Skeletal muscle tissue (tissue), 3 donors: ENCODE measurements at regions not wholly inside any gene's neighbourhood (a gene's known extent, or its start where the extent isn't known, plus 50 kb on each side); places are given as distances from the start of the nearest gene placed in this dataset.

Source experiments
- H3K27ac ChIP-seq: one replicate; pipeline ENCODE4 v1.7.0; 2013; ENCODE audit warnings: mild to moderate bottlenecking, low read depth, low read length, inconsistent platforms
- H3K27me3 ChIP-seq, 3 donors: one replicate each; pipeline ENCODE4 v1.7.0; 2013; ENCODE audit warnings: low read length in 3 of 3; ENCODE audit not compliant: control insufficient read depth in 3 of 3, insufficient read depth in 3 of 3
- H3K36me3 ChIP-seq, 3 donors: one replicate each; pipeline ENCODE4 v1.7.0; 2013; ENCODE audit warnings: low read length in 3 of 3; ENCODE audit not compliant: control insufficient read depth in 3 of 3, insufficient read depth in 3 of 3
- H3K4me1 ChIP-seq, 3 donors: one replicate each; pipeline ENCODE4 v1.7.0; 2013; ENCODE audit warnings: low read length in 3 of 3, mild to moderate bottlenecking in 3 of 3; ENCODE audit not compliant: control insufficient read depth in 3 of 3, insufficient read depth in 3 of 3
- H3K4me3 ChIP-seq, 3 donors: one replicate each; pipeline ENCODE4 v1.7.0; 2013; ENCODE audit warnings: low read length in 3 of 3
- H3K9ac ChIP-seq, 3 donors: one replicate each; pipeline ENCODE4 v1.7.0; 2013; ENCODE audit warnings: low read length in 3 of 3, mild to moderate bottlenecking in 3 of 3, moderate library complexity in 2 of 3, low read depth in 1 of 3
- H3K9me3 ChIP-seq, 3 donors: one replicate each; pipeline ENCODE4 v1.7.0; 2013; ENCODE audit warnings: low read length in 3 of 3; ENCODE audit not compliant: control insufficient read depth in 3 of 3
- donor health status: Osteomylitis.

- Histone ChIP-seq H3K9me3 (no peaks in the 10 kb centered on the region), H3K9ac (peak overlapping the region; percentile 47 to 55 (median 55)), H3K4me3 (no peak overlapping the region), H3K27ac (peak overlapping the region; percentile 91), H3K27me3 (no peaks in the 10 kb centered on the region), H3K36me3 (no peaks in the 10 kb centered on the region), H3K4me1 (peaks cover 25 to 29% (median 26%) of the 10 kb centered on the region in 3 donors)
Observed at GRCh38 chr1:221117548-221117951, 238.3 kb downstream of the HLX start.

GRCh38 chr1:221118176-221118937 lies 239.1 kb downstream of the HLX start:
- Histone ChIP-seq H3K4me3 (peak overlapping the region in 1 of 3 donors; percentile 33), H3K9ac (peak overlapping the region; percentile 36 to 55 (median 47))

DNA sequence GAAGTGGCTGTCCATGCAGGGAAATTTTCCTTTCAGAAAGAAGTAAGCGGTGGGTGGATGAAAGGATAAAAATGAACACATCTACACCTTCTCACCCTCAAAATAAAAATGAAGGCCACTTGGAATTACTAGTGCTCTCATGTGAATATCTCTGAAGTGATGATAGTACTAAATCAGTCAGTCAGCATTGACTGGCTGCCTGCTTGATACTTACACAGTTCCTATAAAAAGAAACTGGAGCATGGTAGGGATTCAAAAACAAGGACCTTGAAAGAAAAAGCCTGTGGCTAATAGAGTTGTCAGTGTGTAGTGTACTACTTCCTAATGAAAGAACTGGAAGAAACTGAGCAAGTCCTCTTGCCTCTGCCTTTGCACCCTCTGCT lies 239.7 kb downstream of the HLX start:
- Histone ChIP-seq H3K27ac (peak overlapping the region; percentile 91), H3K9me3 (no peaks in the 10 kb centered on the region), H3K9ac (peak overlapping the region in 2 of 3 donors; percentile 36 to 47), H3K27me3 (no peaks in the 10 kb centered on the region), H3K36me3 (no peaks in the 10 kb centered on the region), H3K4me1 (peaks cover 25 to 29% (median 26%) of the 10 kb centered on the region in 3 donors), H3K4me3 (no peak overlapping the region)

More at GRCh38 chr1:221118176-221118937, 239.1 kb downstream of the HLX start:
- no peaks in the 10 kb centered on the region for H3K27me3 ChIP-seq
- H3K4me1 ChIP-seq: peaks cover 25 to 29% (median 26%) of the 10 kb centered on the region in 3 donors
- no peaks in the 10 kb centered on the region for H3K36me3 ChIP-seq
- no peaks in the 10 kb centered on the region for H3K9me3 ChIP-seq
- H3K27ac ChIP-seq: peak overlapping the region; percentile 91

DNA sequence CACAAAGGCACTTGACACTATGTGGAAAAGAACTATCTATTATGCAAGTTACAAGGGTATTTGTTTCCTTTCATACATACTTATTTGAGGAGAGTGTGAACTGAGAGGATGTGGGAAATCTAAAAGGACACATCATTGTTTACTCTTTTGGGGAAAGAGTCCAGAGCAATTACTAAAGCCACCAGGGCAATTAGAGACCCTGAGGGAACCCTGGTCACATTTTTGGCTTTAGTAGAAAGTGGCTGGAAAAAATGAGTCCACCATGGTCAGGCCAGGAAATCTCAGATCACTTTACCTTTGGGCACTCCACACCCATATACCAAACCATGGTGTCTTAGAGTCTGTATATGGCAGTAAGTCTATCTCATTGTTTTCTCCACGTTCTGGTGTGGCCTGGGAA lies 243.3 kb downstream of the HLX start:
- Histone ChIP-seq H3K4me1 (peaks cover 17 to 18% (median 18%) of the 10 kb centered on the region in 3 donors), H3K36me3 (no peaks in the 10 kb centered on the region), H3K27me3 (no peaks in the 10 kb centered on the region), H3K9me3 (no peaks in the 10 kb centered on the region), H3K27ac (no peak overlapping the region), H3K9ac (no peak overlapping the region), H3K4me3 (no peak overlapping the region)

DNA sequence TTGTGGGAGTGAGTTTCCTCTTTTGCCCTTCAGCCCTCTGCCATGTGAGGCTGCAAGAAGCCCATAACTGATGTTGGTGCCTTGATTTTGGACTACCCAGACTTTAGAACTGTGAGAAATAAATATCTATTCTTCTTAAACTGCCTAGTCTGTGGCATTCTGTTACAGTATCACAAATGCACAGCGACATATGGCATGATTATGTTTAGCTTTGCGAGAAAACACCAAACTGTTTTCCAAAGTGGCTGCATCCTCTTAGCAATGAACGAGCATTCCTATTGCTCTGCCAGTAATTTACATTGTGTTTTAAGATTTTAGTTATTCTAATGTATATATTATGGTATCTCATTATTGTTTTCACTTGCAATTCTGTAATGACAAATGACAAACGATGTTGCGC lies 246.7 kb downstream of the HLX start:
- Histone ChIP-seq H3K4me1 (no peaks in the 10 kb centered on the region), H3K4me3 (no peak overlapping the region), H3K27ac (no peak overlapping the region), H3K27me3 (no peaks in the 10 kb centered on the region), H3K9me3 (no peaks in the 10 kb centered on the region), H3K9ac (no peak overlapping the region), H3K36me3 (no peaks in the 10 kb centered on the region)

DNA sequence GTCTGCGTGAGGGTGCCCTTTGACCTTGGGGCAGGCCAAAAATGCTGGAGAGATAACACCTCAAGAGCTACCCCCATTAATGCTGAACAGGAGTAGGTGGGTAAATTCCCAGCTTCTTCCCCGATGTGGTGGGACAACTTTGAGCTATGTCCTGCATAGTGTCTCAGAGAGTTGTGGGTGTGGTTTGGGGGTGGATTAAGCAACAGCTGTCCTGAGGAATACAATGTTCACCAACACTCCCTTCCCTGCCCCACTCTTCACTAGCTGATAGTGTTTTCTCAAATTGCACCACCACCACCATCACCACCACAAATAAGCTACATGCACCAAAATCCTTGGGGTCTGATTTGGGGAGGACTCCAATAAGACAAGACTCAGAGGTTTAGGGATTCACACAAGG lies 258.4 kb downstream of the HLX start:
- Histone ChIP-seq H3K4me1 (no peaks in the 10 kb centered on the region), H3K9ac (no peak overlapping the region)

DNA sequence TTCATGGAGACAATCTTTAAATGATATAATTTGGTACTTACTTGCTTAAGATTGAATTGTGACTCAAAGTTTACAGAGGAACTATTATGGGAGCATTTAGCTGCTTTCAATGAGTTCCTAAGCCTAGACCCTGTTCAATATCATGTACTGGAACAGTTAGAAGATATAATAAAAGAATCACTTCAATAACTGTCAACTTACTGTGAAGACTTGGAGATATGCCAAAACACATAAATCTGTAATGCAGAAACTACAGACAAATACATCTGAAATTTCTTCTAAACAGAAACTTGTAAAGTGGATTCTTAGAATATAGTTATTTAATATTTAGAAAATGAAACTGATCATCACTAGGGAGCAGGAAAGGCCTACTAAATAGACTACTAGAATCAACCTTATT lies 259.3 kb downstream of the HLX start:
- Histone ChIP-seq H3K27me3 (no peaks in the 10 kb centered on the region), H3K9ac (no peak overlapping the region)

More for the DNA sequence above, 258.4 kb downstream of the HLX start:
- H3K9me3 ChIP-seq: no peaks in the 10 kb centered on the region
- no peak overlapping the region for H3K4me3 ChIP-seq
- H3K27me3 ChIP-seq: no peaks in the 10 kb centered on the region
- no peaks in the 10 kb centered on the region for H3K36me3 ChIP-seq
- no peak overlapping the region for H3K27ac ChIP-seq

GRCh38 chr1:221139991-221140390 lies 260.7 kb downstream of the HLX start:
- Histone ChIP-seq H3K27me3 (no peaks in the 10 kb centered on the region), H3K4me1 (no peaks in the 10 kb centered on the region), H3K36me3 (no peaks in the 10 kb centered on the region), H3K9me3 (no peaks in the 10 kb centered on the region), H3K9ac (no peak overlapping the region), H3K27ac (no peak overlapping the region), H3K4me3 (no peak overlapping the region)

More for the DNA sequence above, 259.3 kb downstream of the HLX start:
- H3K36me3 ChIP-seq: no peaks in the 10 kb centered on the region
- no peak overlapping the region for H3K4me3 ChIP-seq
- H3K4me1 ChIP-seq: no peaks in the 10 kb centered on the region
- no peaks in the 10 kb centered on the region for H3K9me3 ChIP-seq
- no peak overlapping the region for H3K27ac ChIP-seq

GRCh38 chr1:221141096-221141495 lies 261.9 kb downstream of the HLX start:
- no peaks in the 10 kb centered on the region for H3K9me3 ChIP-seq
- H3K36me3 ChIP-seq: no peaks in the 10 kb centered on the region

DNA sequence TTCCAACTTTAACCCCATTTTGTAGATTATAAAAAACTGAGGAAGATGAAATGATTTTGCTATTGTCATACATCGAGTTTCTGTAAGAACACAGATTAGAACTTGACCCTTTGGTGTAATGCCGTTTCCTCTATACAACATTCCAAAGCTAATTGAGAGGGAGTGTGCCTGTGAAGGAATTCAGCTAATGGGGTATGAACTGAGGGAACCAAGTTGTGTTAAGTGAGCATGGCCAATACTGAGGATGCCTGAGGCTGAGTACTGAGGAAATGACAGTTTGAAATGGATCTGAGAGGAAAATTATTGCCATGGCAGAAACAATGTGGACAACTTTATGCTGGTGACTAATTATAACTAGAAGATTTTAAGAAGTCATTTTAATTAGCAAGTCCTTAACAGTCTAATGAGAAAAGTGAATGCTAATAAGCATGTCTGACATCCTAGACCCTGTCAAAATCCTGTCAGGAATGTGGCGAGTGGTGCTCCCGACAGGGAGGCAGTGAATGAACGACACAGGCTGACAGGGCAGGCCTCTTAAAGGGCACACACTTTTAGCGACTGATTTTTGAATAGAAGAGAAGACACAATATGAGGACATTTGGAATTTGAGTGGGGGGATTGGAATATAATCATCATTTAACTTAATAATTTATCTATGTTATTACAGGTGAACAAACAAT lies 262.5 kb downstream of the HLX start:
- Histone ChIP-seq H3K4me1 (no peaks in the 10 kb centered on the region), H3K27me3 (no peaks in the 10 kb centered on the region), H3K27ac (no peak overlapping the region), H3K4me3 (no peak overlapping the region), H3K9ac (no peak overlapping the region), H3K9me3 (no peaks in the 10 kb centered on the region), H3K36me3 (no peaks in the 10 kb centered on the region)

More at GRCh38 chr1:221141096-221141495, 261.9 kb downstream of the HLX start:
- no peaks in the 10 kb centered on the region for H3K4me1 ChIP-seq
- H3K27ac ChIP-seq: no peak overlapping the region
- no peak overlapping the region for H3K9ac ChIP-seq
- no peak overlapping the region for H3K4me3 ChIP-seq
- H3K27me3 ChIP-seq: no peaks in the 10 kb centered on the region
